Left ventricle myocardium inferior (tissue), 1 donor: ENCODE measurements at regions not wholly inside any gene's neighbourhood (a gene's known extent, or its start where the extent isn't known, plus 50 kb on each side); places are given as distances from the start of the nearest gene placed in this dataset.
A peak's percentile ranks its signal among the peaks of the same experiment; 100 is the strongest.

ENCODE experiments used
- DNase-seq: peaks from one replicate; pipeline ENCODE4 v3.0.0-alpha.2; 2020
- H3K27ac ChIP-seq: fragments of 200-600 bp; replicated peaks from 2 replicates; pipeline ENCODE4 v1.8.0; 2021
- H3K27me3 ChIP-seq: fragments of 200-600 bp; 2 replicates; pipeline ENCODE4 v1.8.0; 2021; ENCODE audit warnings: low read depth
- H3K36me3 ChIP-seq: fragments of 200-600 bp; 2 replicates; pipeline ENCODE4 v1.8.0; 2021
- H3K4me1 ChIP-seq: fragments of 200-600 bp; 2 replicates; pipeline ENCODE4 v1.8.0; 2021
- H3K4me3 ChIP-seq: fragments of 200-600 bp; 2 replicates; pipeline ENCODE4 v1.8.0; 2021; ENCODE audit warnings: mild to moderate bottlenecking, moderate library complexity
- H3K9me3 ChIP-seq: fragments of 200-600 bp; replicated peaks from 2 replicates; pipeline ENCODE4 v1.8.0; 2021
- CTCF ChIP-seq: fragments of 200-600 bp; IDR thresholded peaks from 2 replicates; pipeline ENCODE4 v1.8.0; 2021; ENCODE audit warnings: antibody characterized with exemption, mild to moderate bottlenecking, borderline replicate concordance
- intact Hi-C: fragments of 100-400 bp; cut with micrococcal nuclease; formaldehyde crosslinking; loops from one replicate; pipeline ENCODE4 v1.11.0; 2022
- donor health status: DM: no; HTN: yes; CAD: no; lungs with severe emphysema.

GRCh38 chr10:10845185-10845584, 172.5 kb upstream of the CELF2 start:
- no peak for DNase-seq
- H3K27ac ChIP-seq = no peak overlapping the region
- H3K4me3 ChIP-seq = no peak overlapping the region
- intact Hi-C loops = no loop called here
- H3K27me3 ChIP-seq = no peaks in the 10 kb centered on the region
- H3K9me3 ChIP-seq = peaks cover 9% of the 10 kb centered on the region
- no peak for TF ChIP-seq CTCF
- no peaks in the 10 kb centered on the region for H3K36me3 ChIP-seq
- H3K4me1 ChIP-seq = peaks cover 17% of the 10 kb centered on the region

DNA sequence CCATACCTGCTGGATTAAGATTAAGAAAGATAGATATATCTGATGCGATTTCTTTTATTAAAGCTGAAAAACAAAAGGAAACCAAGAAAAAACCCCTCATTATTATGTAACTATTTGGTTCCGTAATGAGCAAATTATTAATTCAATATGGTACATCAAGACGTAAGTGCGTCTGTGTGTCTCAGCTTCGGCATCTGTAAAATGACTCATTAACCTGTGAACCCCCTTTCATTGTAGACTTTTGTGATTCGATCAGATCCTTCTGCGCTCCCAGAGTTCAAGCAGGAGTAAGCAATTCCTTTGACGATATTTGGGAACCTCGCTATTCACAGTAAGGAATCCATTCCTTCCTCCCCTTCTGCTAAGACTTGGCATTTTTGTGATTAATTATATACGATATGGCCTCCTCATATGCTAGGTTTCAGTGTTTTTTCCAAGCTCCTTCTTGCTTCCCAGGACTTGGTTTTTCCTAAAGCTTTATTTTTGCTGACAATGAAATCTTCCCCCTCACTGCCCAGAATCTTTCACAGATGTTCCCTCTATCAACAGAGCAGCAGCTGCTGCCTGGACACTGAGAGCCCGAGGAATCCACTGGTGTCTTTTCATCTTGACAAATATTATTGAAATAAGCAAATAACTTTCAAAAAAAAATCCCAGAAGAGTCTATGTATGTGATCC, 171.7 kb upstream of the CELF2 start:
- H3K9me3 ChIP-seq = peaks cover 1% of the 10 kb centered on the region
- TF ChIP-seq CTCF = no peak
- peaks cover 17% of the 10 kb centered on the region for H3K4me1 ChIP-seq
- no peaks in the 10 kb centered on the region for H3K36me3 ChIP-seq
- no peaks in the 10 kb centered on the region for H3K27me3 ChIP-seq
- peak overlapping the region; percentile 17 for H3K27ac ChIP-seq
- no peak for DNase-seq
- intact Hi-C loops = no loop called here
- H3K4me3 ChIP-seq = no peak overlapping the region

GRCh38 chr10:10846504-10846900, 171.2 kb upstream of the CELF2 start:
- H3K27me3 ChIP-seq = no peaks in the 10 kb centered on the region
- no peaks in the 10 kb centered on the region for H3K36me3 ChIP-seq
- no peak for TF ChIP-seq CTCF
- peaks cover 17% of the 10 kb centered on the region for H3K4me1 ChIP-seq
- no peaks in the 10 kb centered on the region for H3K9me3 ChIP-seq
- intact Hi-C loops = no loop called here
- H3K4me3 ChIP-seq = no peak overlapping the region
- peak overlapping the region; percentile 17 for H3K27ac ChIP-seq
- no peak for DNase-seq

GRCh38 chr10:10847387-10847786, 170.3 kb upstream of the CELF2 start:
- TF ChIP-seq CTCF = no peak
- intact Hi-C loops = no loop called here
- H3K36me3 ChIP-seq = no peaks in the 10 kb centered on the region
- H3K27me3 ChIP-seq = no peaks in the 10 kb centered on the region
- H3K27ac ChIP-seq = no peak overlapping the region
- H3K4me1 ChIP-seq = peaks cover 17% of the 10 kb centered on the region
- DNase-seq = no peak
- no peaks in the 10 kb centered on the region for H3K9me3 ChIP-seq
- no peak overlapping the region for H3K4me3 ChIP-seq

GRCh38 chr10:10848488-10849111, 169.1 kb upstream of the CELF2 start:
- H3K27ac ChIP-seq = no peak overlapping the region
- H3K4me1 ChIP-seq = peaks cover 17% of the 10 kb centered on the region
- H3K4me3 ChIP-seq = no peak overlapping the region
- no peak for TF ChIP-seq CTCF
- H3K27me3 ChIP-seq = no peaks in the 10 kb centered on the region
- DNase-seq = no peak
- H3K36me3 ChIP-seq = no peaks in the 10 kb centered on the region
- intact Hi-C loops = no loop called here
- H3K9me3 ChIP-seq = no peaks in the 10 kb centered on the region
